ENCODE measurements at regions not wholly inside any gene's neighbourhood (a gene's known extent, or its start where the extent isn't known, plus 50 kb on each side); places are given as distances from the start of the nearest gene placed in this dataset.

DNA sequence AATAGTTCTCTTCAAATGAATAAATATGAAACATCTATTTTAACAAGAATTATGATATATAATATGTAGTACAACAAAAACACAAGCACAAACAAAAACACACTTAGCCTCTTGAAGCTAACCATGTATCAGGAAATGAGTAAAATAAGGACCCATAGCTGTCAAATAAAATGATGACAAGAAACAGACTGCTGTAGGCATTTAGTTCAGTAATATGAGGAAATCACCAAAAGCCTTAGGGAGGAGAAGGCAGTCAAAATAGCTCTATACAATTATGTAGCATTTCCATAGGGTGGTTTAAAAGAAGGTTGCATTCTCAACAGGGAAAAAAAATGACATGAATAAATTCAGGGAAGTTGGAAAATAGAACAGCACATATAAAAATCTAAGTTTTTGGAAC is 163.4 kb downstream of the PCDH20 start:
- no peak overlapping the region for H2AK5ac ChIP-seq (ENCODE audit: low read depth, low read length)
- FAIRE-seq (no peak), DNase-seq (ENCODE audit: low read depth in 1 of 2, low spot score in 2 of 2) (no peak)
- no peak overlapping the region for H2BK120ac ChIP-seq (replicated peaks; ENCODE audit: low read depth, low read length)
- H2BK20ac ChIP-seq (ENCODE audit: low read length): no peak overlapping the region
- H2AFZ ChIP-seq (ENCODE audit: low read length): no peak overlapping the region
- H3K23me2 ChIP-seq (ENCODE audit: low read depth, low read length): no peaks in the 10 kb centered on the region
- no peaks in the 10 kb centered on the region for H3K36me3 ChIP-seq (ENCODE audit: control insufficient read depth in 2 of 4, insufficient read depth in 4 of 4, low read length in 3 of 4)
- H3K18ac ChIP-seq (ENCODE audit: extremely low read depth, low read length): no peak overlapping the region
- H4K5ac ChIP-seq (ENCODE audit: insufficient read length, low read depth, low read length): no peak overlapping the region
- H3K79me2 ChIP-seq (ENCODE audit: control insufficient read depth in 1 of 2, insufficient read depth in 2 of 2, low read length in 2 of 2): no peaks in the 10 kb centered on the region
- ChIA-PET CTCF (ENCODE audit: partially characterized antibody) (interaction anchor here (1.0 to 1.6 kb wide), 6 partner anchors 9 to 632 kb away, joined by 3 to 5 read pairs (median 4); no protein-coding TSS in a partner anchor), POLR2A (ENCODE audit: partially characterized antibody) (no interaction called here)
- no peak for TF ChIP-seq CHD2 (IDR thresholded peaks at IDR 0.05; ENCODE audit: low read length)
- TF ChIP-seq JUND (IDR thresholded peaks at IDR 0.05; ENCODE audit: low read length): no peak
- no peak for TF ChIP-seq POLR2A (IDR thresholded peaks at IDR 0.05; ENCODE audit: control extremely low read depth in 1 of 2, low read depth in 2 of 2, low read length in 2 of 2)
- no peak for TF ChIP-seq CREB1 (IDR thresholded peaks at IDR 0.05)
- no peak for TF ChIP-seq SIRT6 (IDR thresholded peaks at IDR 0.05; ENCODE audit: low read length)
- TF ChIP-seq NANOG (IDR thresholded peaks at IDR 0.05; ENCODE audit: insufficient read depth, low read depth, low read length, poor library complexity, severe bottlenecking): no peak
- no peak for TF ChIP-seq HDAC2 (IDR thresholded peaks at IDR 0.05; ENCODE audit: borderline replicate concordance in 1 of 2, low read depth in 2 of 2, low read length in 2 of 2)
- TF ChIP-seq EGR1 (IDR thresholded peaks at IDR 0.05; ENCODE audit: borderline replicate concordance, low read depth, low read length): no peak
- TF ChIP-seq BRCA1 (IDR thresholded peaks at IDR 0.05; ENCODE audit: low read depth, low read length): no peak
- no peak for TF ChIP-seq SIN3A (conservative IDR thresholded peaks at IDR 0.05 in 1 of 2, IDR thresholded peaks at IDR 0.05 in 1 of 2; ENCODE audit: low read depth in 1 of 2, low read length in 2 of 2)
- TF ChIP-seq BCL11A (IDR thresholded peaks at IDR 0.05; ENCODE audit: low read depth in 2 of 2, low read length in 2 of 2): no peak
- no peak for TF ChIP-seq BACH1 (IDR thresholded peaks at IDR 0.05; ENCODE audit: low read length)
- TF ChIP-seq MAFK (IDR thresholded peaks at IDR 0.05; ENCODE audit: low read depth, low read length): no peak
- no peak for TF ChIP-seq FOSL1 (IDR thresholded peaks at IDR 0.05; ENCODE audit: insufficient read depth, low read depth, low read length)
- no peak for TF ChIP-seq EP300 (IDR thresholded peaks at IDR 0.05; ENCODE audit: borderline replicate concordance in 1 of 2, low read depth in 2 of 2, low read length in 2 of 2)
- TF ChIP-seq RXRA (IDR thresholded peaks at IDR 0.05; ENCODE audit: insufficient read depth, low read depth, low read length): no peak
- H3K79me1 ChIP-seq (ENCODE audit: low read depth, low read length): no peaks in the 10 kb centered on the region
- H3K27me3 ChIP-seq (replicated peaks in 1 of 4; ENCODE audit: control insufficient read depth in 3 of 4, extremely low read depth in 1 of 4, insufficient read depth in 3 of 4, low read length in 3 of 4): no peaks in the 10 kb centered on the region
- no peak overlapping the region for H3K23ac ChIP-seq (ENCODE audit: insufficient read length)
- H3K4me2 ChIP-seq (ENCODE audit: insufficient read depth in 1 of 2, low read depth in 2 of 2, low read length in 2 of 2): no peak overlapping the region
- no peaks in the 10 kb centered on the region for H4K20me1 ChIP-seq (replicated peaks in 1 of 2; ENCODE audit: control insufficient read depth in 1 of 2, insufficient read depth in 2 of 2, low read length in 2 of 2)
- H3K9me3 ChIP-seq (ENCODE audit: insufficient read depth in 2 of 2, low read depth in 1 of 2, low read length in 1 of 2): no peaks in the 10 kb centered on the region
- H3K4ac ChIP-seq (replicated peaks; ENCODE audit: insufficient read length, low read depth, low read length): no peak overlapping the region
- H3K56ac ChIP-seq (replicated peaks; ENCODE audit: insufficient read length, low read depth, low read length): no peak overlapping the region
- H3K4me1 ChIP-seq (replicated peaks in 1 of 4; ENCODE audit: control insufficient read depth in 3 of 4, insufficient read depth in 4 of 4, low read length in 3 of 4): peaks cover 0 to 4% (median 1%) of the 10 kb centered on the region in 4 experiments; a peak in 3 of 7 replicates
- no peak overlapping the region for H4K8ac ChIP-seq (ENCODE audit: extremely low read depth, insufficient read depth, low read length)
- H2BK15ac ChIP-seq (ENCODE audit: low read length): no peak overlapping the region
- no peak overlapping the region for H3K14ac ChIP-seq (ENCODE audit: insufficient read length)
- no peak overlapping the region for H3K4me3 ChIP-seq (ENCODE audit: extremely low read depth in 1 of 4, insufficient read depth in 2 of 4, low read depth in 3 of 4, low read length in 4 of 4)
- no peak overlapping the region for H3K27ac ChIP-seq (ENCODE audit: low read depth, low read length)
- H2BK5ac ChIP-seq (ENCODE audit: low read depth, low read length): no peak overlapping the region
- no peak overlapping the region for H2BK12ac ChIP-seq (ENCODE audit: low read depth, low read length)
- H4K91ac ChIP-seq (replicated peaks; ENCODE audit: insufficient read length, low read length): no peak overlapping the region
- H3K9ac ChIP-seq (replicated peaks in 1 of 4; ENCODE audit: extremely low read depth in 1 of 4, low read depth in 3 of 4, low read length in 3 of 4): no peak overlapping the region
